IPS DF 6.9 (cell line): ENCODE measurements at regions not wholly inside any gene's neighbourhood (a gene's known extent, or its start where the extent isn't known, plus 50 kb on each side); places are given as distances from the start of the nearest gene placed in this dataset.
A peak's percentile ranks its signal among the peaks of the same experiment; 100 is the strongest.
"Not testable (repeated sequence)": the region's sequence is repeated elsewhere in the genome, so short reads cannot be mapped to it uniquely, and the experiment has no call there.

Source experiments
- DNase-seq: peaks from one replicate; pipeline ENCODE4 v3.0.0-alpha.2; 2013; ENCODE audit warnings: low read depth, low spot score
- H3K27ac ChIP-seq: one replicate; pipeline ENCODE4 v1.5.1; 2013; ENCODE audit warnings: low read length, control low read depth
- H3K27me3 ChIP-seq: 2 replicates; pipeline ENCODE4 v1.6.1; 2013; ENCODE audit warnings: mild to moderate bottlenecking, low read length; ENCODE audit not compliant: control insufficient read depth, insufficient read depth
- H3K36me3 ChIP-seq: 2 replicates; pipeline ENCODE4 v1.6.1; 2013; ENCODE audit warnings: low read length; ENCODE audit not compliant: control insufficient read depth, insufficient read depth
- H3K4me1 ChIP-seq: 2 replicates; pipeline ENCODE4 v1.6.1; 2013; ENCODE audit warnings: low read length; ENCODE audit not compliant: control insufficient read depth, insufficient read depth
- H3K4me3 ChIP-seq: 2 replicates; pipeline ENCODE4 v1.5.1; 2013; ENCODE audit warnings: mild to moderate bottlenecking, low read length
- H3K9me3 ChIP-seq: 2 replicates; pipeline ENCODE4 v1.6.1; 2013; ENCODE audit warnings: low read length, inconsistent platforms; ENCODE audit not compliant: control insufficient read depth, insufficient read depth
- WGBS: extraction: QIAGEN DNeasy Blood & Tissue Kit; methylation state at CpG from one replicate; pipeline ENCODE4 v1.1.7; 2013; ENCODE audit warnings: mixed read lengths, missing lambda C conversion rate; ENCODE audit not compliant: insufficient read length, insufficient coverage; 5-methylcytosine and 5-hydroxymethylcytosine counted together

GRCh38 chr11:43150697-43151096 lies 161.1 kb upstream of the API5 start:
- Histone ChIP-seq H3K36me3 (no peaks in the 10 kb centered on the region), H3K27me3 (no peaks in the 10 kb centered on the region), H3K4me1 (no peaks in the 10 kb centered on the region), H3K9me3 (no peaks in the 10 kb centered on the region; the same call in 1 of the 2 replicates), H3K4me3 (no peak overlapping the region), H3K27ac (no peak overlapping the region)
- DNase-seq = no peak

DNA sequence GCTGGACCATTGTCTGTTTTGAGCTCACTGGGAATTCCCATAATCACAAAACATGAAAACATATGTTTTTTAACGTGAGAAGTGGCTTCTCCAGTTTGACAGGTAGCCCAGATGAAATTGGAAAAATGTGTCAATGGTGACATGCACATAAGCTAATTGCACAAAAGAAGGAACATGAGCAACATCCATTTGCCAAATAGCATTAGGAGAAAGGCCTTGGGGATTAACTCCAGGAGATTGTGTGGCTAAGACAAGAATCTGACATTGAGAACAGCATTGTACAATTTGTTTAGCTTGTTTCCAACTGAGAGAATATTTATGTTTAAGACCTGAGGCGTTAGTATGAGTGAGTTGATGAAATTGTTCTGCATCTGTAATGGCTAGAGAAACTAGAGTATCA lies 147.0 kb upstream of the API5 start:
- Histone ChIP-seq H3K36me3 (no peaks in the 10 kb centered on the region), H3K9me3 (no peaks in the 10 kb centered on the region), H3K4me3 (no peak overlapping the region), H3K27me3 (no peaks in the 10 kb centered on the region), H3K4me1 (no peaks in the 10 kb centered on the region), H3K27ac (no peak overlapping the region)
- no CpG with 5 or more reads among the region's 2 CpGs for WGBS
- no peak for DNase-seq

DNA sequence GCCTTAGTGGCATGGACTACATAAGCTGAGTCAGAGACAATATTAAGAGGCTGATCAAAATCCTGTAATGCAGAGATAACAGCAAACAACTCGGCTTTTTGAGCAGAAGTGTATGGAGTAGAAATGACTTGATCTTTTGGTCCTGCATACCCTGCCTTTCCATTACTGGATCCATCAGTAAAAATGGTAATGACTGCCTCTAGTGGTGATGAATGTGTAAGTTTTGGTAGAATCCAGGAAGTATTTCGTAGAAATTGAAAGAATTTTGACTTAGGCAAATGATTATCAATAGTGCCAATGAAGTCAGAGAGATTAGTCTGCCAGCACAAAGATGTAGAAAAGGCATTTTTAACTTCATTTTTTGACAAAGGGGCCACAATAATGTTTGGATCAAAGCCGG lies 146.4 kb upstream of the API5 start:
- not testable (repeated sequence) for H3K4me3 ChIP-seq, DNase-seq, H3K36me3 ChIP-seq, H3K27me3 ChIP-seq, H3K4me1 ChIP-seq, H3K27ac ChIP-seq, H3K9me3 ChIP-seq
- WGBS = no CpG with 5 or more reads among the region's 3 CpGs

DNA sequence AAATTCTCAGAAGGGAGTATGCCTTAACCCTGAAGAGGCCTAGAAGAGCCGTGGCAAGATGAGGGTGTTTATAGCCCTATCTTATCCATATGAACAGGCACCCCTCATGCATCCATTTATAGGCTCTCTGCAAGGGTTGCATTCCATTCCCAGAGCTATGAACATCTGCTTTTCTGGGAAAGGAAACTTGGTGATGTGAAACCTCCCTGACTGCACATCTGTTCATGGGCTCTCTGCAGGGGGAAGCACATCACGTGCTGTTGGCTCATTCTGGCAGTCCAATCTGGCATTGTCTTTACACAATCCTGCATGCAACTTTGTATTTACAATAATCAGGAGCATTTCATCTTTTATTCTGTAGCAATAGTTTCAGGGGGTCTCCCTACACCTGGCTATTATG lies 143.6 kb upstream of the API5 start:
- H3K9me3 ChIP-seq, DNase-seq, H3K27me3 ChIP-seq, H3K27ac ChIP-seq, H3K4me3 ChIP-seq, H3K36me3 ChIP-seq, H3K4me1 ChIP-seq: not testable (repeated sequence)
- no CpG with 5 or more reads among the region's 2 CpGs for WGBS

DNA sequence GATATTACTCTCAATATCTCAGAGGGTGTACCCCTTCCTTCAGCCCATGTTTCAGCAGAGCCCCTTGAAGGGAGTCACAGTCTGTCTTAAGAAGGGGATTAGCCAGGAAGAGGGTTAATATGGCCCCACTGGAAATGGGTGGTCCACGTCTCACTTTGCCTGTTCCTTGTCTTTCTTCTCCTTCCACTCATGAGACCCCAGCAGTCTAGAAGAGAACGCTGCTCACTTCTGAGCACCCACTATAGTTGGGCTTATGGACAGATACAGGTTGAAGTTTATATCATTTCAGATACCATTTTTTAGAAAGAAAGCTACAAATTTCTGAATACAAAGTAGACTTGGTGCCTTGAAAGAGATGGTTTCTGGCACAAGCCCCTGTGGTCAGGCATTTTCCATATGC lies 139.3 kb upstream of the API5 start:
- no peaks in the 10 kb centered on the region for H3K9me3 ChIP-seq
- no peaks in the 10 kb centered on the region for H3K27me3 ChIP-seq
- WGBS = no CpG with 5 or more reads among the region's 2 CpGs
- H3K36me3 ChIP-seq = no peaks in the 10 kb centered on the region
- H3K27ac ChIP-seq = no peak overlapping the region
- DNase-seq = no peak
- H3K4me3 ChIP-seq = no peak overlapping the region
- H3K4me1 ChIP-seq = no peaks in the 10 kb centered on the region

DNA sequence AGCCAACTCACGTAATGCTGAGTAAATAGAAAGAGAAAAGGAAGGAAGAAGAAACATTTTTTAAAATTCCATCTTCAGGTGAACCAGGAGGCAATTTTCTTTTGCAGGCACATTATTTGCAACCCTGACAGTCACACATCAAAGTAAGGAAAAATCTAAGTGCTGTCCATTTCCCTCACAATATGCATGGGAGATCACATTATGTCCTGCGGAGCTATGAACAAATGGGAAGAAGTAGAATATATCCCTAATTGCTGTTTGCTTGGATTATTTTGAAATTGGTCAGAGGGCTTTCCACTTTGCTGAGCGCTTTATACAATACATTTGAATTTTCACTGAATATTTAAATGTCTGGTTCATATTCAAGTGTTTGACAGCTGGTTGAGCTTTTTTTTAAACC lies 133.8 kb upstream of the API5 start:
- no peak for DNase-seq
- H3K36me3 ChIP-seq = no peaks in the 10 kb centered on the region
- no peak overlapping the region for H3K4me3 ChIP-seq
- H3K4me1 ChIP-seq = no peaks in the 10 kb centered on the region
- no peak overlapping the region for H3K27ac ChIP-seq
- H3K27me3 ChIP-seq = no peaks in the 10 kb centered on the region
- WGBS = no CpG with 5 or more reads among the region's 3 CpGs
- no peaks in the 10 kb centered on the region for H3K9me3 ChIP-seq

DNA sequence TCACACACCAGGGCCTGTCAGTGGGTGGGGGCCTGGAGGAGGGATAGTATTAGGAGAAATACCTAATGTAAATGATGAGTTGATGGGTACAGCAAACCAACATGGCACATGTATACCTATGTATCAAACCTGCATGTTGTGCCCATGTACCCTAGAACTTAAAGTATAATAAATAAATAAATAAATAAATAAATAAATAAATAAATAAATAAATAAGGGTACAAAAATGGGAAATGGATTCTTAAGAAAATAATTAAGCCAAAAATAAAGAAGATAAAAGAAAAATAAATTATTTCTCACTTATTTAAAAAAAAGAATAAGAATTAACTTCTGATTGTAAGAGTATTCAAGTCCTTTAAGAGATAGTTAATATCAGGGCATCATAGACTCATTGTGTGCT lies 117.3 kb upstream of the API5 start:
- DNase-seq, H3K36me3 ChIP-seq, H3K4me1 ChIP-seq, H3K27ac ChIP-seq, H3K9me3 ChIP-seq, H3K4me3 ChIP-seq, H3K27me3 ChIP-seq: not testable (repeated sequence)

DNA sequence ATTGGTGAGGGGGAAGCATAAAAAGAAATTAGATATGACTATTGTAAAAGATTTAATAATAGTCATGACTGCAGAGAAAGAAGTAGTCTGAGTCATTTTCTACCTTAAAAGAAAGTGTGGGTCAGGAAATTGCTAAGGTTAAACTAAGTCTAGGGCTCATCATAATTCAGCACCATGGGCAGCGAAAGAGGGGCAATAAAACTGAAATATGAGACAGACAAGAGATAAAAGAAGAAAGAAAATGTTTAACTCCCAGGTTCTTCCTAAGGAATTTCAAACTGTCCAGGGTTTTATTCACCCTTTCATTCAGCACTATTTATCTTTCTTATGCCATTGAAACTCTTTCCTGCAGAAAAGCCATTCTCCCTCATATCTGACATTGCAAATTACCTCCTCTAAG lies 114.4 kb upstream of the API5 start:
- Histone ChIP-seq H3K4me3 (no peak overlapping the region), H3K36me3 (no peaks in the 10 kb centered on the region), H3K9me3 (no peaks in the 10 kb centered on the region), H3K4me1 (no peaks in the 10 kb centered on the region), H3K27me3 (no peaks in the 10 kb centered on the region), H3K27ac (no peak overlapping the region)
- no CpG with 5 or more reads among the region's 1 CpG for WGBS
- no peak for DNase-seq

DNA sequence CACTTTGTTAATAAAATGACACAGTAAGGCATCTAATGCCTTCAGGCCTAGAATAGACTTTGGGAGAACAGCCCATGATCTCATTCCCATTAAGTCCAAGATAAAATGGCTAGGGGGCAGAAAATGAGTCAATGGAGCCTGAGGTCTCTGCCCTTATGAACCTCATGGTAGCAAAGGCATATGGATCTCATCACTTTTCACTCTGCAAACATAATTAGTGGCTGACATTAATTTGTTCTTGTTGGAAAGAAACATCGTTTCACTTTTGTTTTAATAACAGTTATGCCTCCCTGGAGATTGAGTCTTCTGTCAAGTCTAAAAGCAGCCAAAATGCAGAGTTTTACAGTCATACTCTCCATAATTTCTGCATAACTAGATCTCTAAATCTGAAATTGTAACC lies 111.8 kb upstream of the API5 start:
- H3K4me1 ChIP-seq = no peaks in the 10 kb centered on the region
- H3K36me3 ChIP-seq = no peaks in the 10 kb centered on the region
- H3K4me3 ChIP-seq = no peak overlapping the region
- no peaks in the 10 kb centered on the region for H3K9me3 ChIP-seq
- H3K27me3 ChIP-seq = no peaks in the 10 kb centered on the region
- H3K27ac ChIP-seq = no peak overlapping the region
- no peak for DNase-seq
- WGBS = no CpG with 5 or more reads among the region's 1 CpG

DNA sequence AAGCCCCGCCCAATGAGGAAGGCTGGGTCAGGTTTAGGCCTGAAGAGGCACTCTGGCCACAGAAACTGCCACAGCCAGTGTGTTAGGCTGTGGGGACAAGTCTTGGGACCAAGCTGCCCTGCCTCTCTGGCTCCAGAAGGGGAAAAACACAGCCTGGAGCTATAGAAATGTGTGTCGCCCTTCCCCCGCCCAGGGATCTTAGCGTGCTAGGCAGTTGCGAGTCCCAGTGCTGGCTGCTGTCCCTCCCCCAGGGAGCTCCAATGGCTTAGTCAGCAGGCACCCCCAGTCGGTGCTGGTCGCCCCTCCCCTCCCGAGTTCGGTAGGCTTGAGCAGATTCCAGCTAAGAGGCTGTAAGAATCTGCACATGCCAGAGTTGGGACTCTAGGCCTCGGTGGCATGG lies 99.5 kb upstream of the API5 start:
- Histone ChIP-seq H3K27me3 (no peaks in the 10 kb centered on the region), H3K4me3 (no peak overlapping the region), H3K27ac (no peak overlapping the region), H3K4me1 (peaks cover 2% of the 10 kb centered on the region; the same call in 1 of the 2 replicates), H3K9me3 (no peaks in the 10 kb centered on the region), H3K36me3 (no peaks in the 10 kb centered on the region)
- no CpG with 5 or more reads among the region's 10 CpGs for WGBS
- DNase-seq = peak; percentile 13

DNA sequence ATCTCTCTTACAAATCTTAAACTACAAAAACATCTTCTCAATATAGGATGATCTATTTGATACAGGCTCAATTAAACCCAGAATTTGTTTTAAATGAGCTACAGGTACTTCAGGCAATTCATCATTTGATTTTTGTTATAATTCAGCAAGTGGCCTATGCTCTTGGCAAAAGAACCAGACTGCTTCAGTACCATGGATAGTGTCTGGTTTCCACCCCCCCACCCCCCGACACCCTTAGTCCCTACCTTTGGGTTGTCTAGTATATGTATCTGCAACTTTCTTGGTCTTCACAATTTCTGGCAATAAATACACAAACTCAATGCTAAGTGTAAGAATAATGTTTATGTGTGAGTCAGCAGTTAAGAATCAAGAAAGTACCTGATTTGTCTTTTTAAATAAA lies 97.3 kb upstream of the API5 start:
- no CpG with 5 or more reads among the region's 1 CpG for WGBS
- no peaks in the 10 kb centered on the region; the same call in 1 of the 2 replicates for H3K9me3 ChIP-seq
- peaks cover 2% of the 10 kb centered on the region; the same call in 1 of the 2 replicates for H3K4me1 ChIP-seq
- no peak overlapping the region for H3K4me3 ChIP-seq
- no peaks in the 10 kb centered on the region for H3K27me3 ChIP-seq
- H3K36me3 ChIP-seq = no peaks in the 10 kb centered on the region
- no peak for DNase-seq
- no peak overlapping the region for H3K27ac ChIP-seq
